ENCODE measurements at regions not wholly inside any gene's neighbourhood (a gene's known extent, or its start where the extent isn't known, plus 50 kb on each side); places are given as distances from the start of the nearest gene placed in this dataset.

DNA sequence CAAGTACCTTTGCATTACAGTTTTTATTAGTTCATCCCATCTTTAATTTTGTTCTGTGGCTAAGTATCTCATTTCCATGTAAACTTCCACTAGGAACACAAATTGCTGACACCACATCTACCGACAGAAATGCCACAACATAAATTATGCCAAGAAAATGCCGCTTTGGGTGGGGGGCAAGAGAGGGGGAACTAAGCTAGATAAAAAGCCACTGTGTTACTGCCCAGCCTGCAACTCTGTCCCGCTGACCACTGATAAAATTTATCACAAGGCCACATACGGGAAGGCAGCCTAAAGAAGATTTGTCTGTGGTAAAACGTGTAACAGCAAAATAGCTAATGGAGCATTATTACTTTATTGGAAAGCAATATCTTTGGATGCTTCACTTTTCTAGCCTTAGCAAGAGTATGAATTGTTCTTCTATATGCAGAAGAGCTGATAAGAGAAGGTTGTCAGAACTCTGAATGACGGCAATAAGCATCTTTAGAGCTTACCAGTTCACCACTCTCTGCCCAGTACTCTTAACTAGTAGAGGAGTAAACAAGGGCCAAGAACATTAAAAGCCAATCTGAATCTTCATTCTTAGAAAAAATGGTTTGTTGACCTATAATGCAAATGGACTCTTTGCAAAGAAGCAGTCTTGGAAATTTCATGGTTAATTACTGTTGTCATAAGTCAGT is 172.2 kb upstream of the MEF2C start:
- CTCF ChIA-PET = interaction anchor here (1.7 to 1.8 kb wide), 2 partner anchors 10 to 13 kb away, joined by 3 to 6 read pairs; no protein-coding TSS in a partner anchor

More for the DNA sequence above, 172.2 kb upstream of the MEF2C start:
- no peak overlapping the region for H3K9ac ChIP-seq (replicated peaks; ENCODE audit: extremely low read depth, insufficient read depth, low read length)
- H2AFZ ChIP-seq (ENCODE audit: low read depth, low read length) = no peak overlapping the region
- no peak overlapping the region for H3K4me3 ChIP-seq (replicated peaks in 1 of 3; ENCODE audit: insufficient read depth in 1 of 3, low read depth in 1 of 3, low read length in 3 of 3)
- DNase-seq (ENCODE audit: low read depth, low spot score) (no peak), FAIRE-seq (no peak)
- H3K27me3 ChIP-seq (ENCODE audit: control insufficient read depth in 2 of 2, insufficient read depth in 2 of 2, low read length in 2 of 2) = peaks cover 0 to 2% of the 10 kb centered on the region in 2 experiments
- no peaks in the 10 kb centered on the region for H3K4me1 ChIP-seq (ENCODE audit: control insufficient read depth, extremely low read depth, insufficient read depth, low read length)
- no peak overlapping the region for H3K4me2 ChIP-seq (ENCODE audit: insufficient read depth, low read length)
- no peaks in the 10 kb centered on the region for H3K79me2 ChIP-seq (ENCODE audit: control insufficient read depth, insufficient read depth, low read length)
- TF ChIP-seq MYC (IDR thresholded peaks at IDR 0.05; ENCODE audit: low read depth, low read length) (no peak), POLR2A (IDR thresholded peaks at IDR 0.05; ENCODE audit: low read depth, low read length) (no peak), POLR2AphosphoS5 (IDR thresholded peaks at IDR 0.05; ENCODE audit: insufficient read depth, low read depth, low read length) (no peak), GATA2 (IDR thresholded peaks at IDR 0.05; ENCODE audit: insufficient read depth, insufficient read length, low read depth, low read length) (no peak), EZH2 (IDR thresholded peaks at IDR 0.05; ENCODE audit: borderline replicate concordance, low read depth, low read length, severe bottlenecking) (no peak), JUN (IDR thresholded peaks at IDR 0.05; ENCODE audit: borderline replicate concordance, insufficient read depth, insufficient read length, low read depth) (no peak), FOS (IDR thresholded peaks at IDR 0.05; ENCODE audit: borderline replicate concordance, insufficient read depth, low read length) (no peak)
- TF ChIP-seq, protein P1, sequence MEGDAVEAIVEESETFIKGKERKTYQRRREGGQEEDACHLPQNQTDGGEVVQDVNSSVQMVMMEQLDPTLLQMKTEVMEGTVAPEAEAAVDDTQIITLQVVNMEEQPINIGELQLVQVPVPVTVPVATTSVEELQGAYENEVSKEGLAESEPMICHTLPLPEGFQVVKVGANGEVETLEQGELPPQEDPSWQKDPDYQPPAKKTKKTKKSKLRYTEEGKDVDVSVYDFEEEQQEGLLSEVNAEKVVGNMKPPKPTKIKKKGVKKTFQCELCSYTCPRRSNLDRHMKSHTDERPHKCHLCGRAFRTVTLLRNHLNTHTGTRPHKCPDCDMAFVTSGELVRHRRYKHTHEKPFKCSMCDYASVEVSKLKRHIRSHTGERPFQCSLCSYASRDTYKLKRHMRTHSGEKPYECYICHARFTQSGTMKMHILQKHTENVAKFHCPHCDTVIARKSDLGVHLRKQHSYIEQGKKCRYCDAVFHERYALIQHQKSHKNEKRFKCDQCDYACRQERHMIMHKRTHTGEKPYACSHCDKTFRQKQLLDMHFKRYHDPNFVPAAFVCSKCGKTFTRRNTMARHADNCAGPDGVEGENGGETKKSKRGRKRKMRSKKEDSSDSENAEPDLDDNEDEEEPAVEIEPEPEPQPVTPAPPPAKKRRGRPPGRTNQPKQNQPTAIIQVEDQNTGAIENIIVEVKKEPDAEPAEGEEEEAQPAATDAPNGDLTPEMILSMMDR (IDR thresholded peaks at IDR 0.05; ENCODE audit: extremely low read depth in 1 of 2, insufficient read depth in 1 of 2, low read depth in 1 of 2, low read length in 2 of 2) = no peak
- TF ChIP-seq, protein P2, sequence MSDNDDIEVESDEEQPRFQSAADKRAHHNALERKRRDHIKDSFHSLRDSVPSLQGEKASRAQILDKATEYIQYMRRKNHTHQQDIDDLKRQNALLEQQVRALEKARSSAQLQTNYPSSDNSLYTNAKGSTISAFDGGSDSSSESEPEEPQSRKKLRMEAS (IDR thresholded peaks at IDR 0.05; ENCODE audit: insufficient read depth, insufficient read length) = no peak
- no TSS peak for BruUV-seq (replicated peaks)
- H3K9me3 ChIP-seq (replicated peaks; ENCODE audit: control insufficient read depth, insufficient read depth, low read length) = no peaks in the 10 kb centered on the region
- no peaks in the 10 kb centered on the region for H4K20me1 ChIP-seq (replicated peaks; ENCODE audit: control insufficient read depth, extremely low read depth, insufficient read depth, low read length)
- intact Hi-C loops (cut with micrococcal nuclease) = no loop called here
- H3K36me3 ChIP-seq (ENCODE audit: control insufficient read depth in 2 of 2, extremely low read depth in 1 of 2, insufficient read depth in 2 of 2, low read length in 2 of 2) = no peaks in the 10 kb centered on the region
- no peaks in the 10 kb centered on the region for H3K9me1 ChIP-seq (replicated peaks; ENCODE audit: control insufficient read depth, extremely low read depth, insufficient read depth, low read length)
- dilution Hi-C loops (cut with MboI; ENCODE audit: extremely low pct_ligation_motif_present, low sequenced_read_pairs) = no loop called here
- no peak overlapping the region for H3K27ac ChIP-seq (ENCODE audit: insufficient read depth, low read depth, low read length)
- POLR2A ChIA-PET = no interaction called here

Data from endothelial cell of umbilical vein (primary cell).